HK-2 (cell line): ENCODE measurements at regions not wholly inside any gene's neighbourhood (a gene's known extent, or its start where the extent isn't known, plus 50 kb on each side); places are given as distances from the start of the nearest gene placed in this dataset.
"Not testable (repeated sequence)": the region's sequence is repeated elsewhere in the genome, so short reads cannot be mapped to it uniquely, and the experiment has no call there.

ENCODE experiments used
- DNase-seq: peaks from one replicate; pipeline ENCODE4 v3.0.0-alpha.2; 2018; ENCODE audit not compliant: unreplicated experiment

DNA sequence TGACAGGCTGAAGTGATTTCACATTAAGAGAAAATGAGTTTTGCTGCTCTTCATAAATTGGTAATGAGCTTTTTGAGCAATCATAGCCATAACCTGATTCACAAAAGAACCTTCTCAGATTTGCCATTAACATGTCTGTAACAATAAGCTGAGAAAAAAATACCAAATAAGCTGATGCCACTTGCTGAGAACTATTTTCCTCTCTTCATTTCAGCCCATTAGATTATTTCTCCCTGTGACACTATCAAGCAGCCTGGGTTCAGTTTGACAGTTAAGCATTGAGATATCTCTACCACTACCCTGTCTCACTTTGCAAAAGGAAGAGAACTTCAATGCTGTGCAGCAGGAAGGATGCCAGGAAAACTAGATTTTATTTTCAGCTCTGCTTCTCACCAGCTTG, 673.9 kb downstream of the TRIB2 start:
- no peak for DNase-seq

GRCh38 chr2:13401312-13401711, 684.6 kb downstream of the TRIB2 start:
- DNase-seq: no peak

DNA sequence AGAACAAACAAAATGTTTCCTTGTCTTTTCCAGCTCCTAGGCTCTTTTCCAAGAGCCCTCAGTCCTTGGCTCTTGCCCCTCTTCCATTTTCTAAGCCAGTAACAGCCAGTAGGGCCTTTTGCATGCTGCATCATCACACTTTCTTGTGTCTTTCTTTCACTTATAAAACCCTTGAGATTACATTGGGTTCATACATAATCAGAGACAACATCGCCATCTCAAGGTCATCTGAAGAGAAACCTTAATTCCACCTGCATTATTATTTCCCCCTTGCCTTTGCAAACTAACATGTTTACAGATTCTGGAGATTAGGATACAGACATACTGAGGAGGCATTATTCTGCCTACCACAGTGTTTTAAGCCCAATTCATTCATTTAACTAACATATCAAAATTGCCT, 697.3 kb downstream of the TRIB2 start:
- no peak for DNase-seq

GRCh38 chr2:13414897-13415296, 698.2 kb downstream of the TRIB2 start:
- no peak for DNase-seq

- DNase-seq: no peak
Measured at GRCh38 chr2:13433954-13434353, 717.2 kb downstream of the TRIB2 start.

DNA sequence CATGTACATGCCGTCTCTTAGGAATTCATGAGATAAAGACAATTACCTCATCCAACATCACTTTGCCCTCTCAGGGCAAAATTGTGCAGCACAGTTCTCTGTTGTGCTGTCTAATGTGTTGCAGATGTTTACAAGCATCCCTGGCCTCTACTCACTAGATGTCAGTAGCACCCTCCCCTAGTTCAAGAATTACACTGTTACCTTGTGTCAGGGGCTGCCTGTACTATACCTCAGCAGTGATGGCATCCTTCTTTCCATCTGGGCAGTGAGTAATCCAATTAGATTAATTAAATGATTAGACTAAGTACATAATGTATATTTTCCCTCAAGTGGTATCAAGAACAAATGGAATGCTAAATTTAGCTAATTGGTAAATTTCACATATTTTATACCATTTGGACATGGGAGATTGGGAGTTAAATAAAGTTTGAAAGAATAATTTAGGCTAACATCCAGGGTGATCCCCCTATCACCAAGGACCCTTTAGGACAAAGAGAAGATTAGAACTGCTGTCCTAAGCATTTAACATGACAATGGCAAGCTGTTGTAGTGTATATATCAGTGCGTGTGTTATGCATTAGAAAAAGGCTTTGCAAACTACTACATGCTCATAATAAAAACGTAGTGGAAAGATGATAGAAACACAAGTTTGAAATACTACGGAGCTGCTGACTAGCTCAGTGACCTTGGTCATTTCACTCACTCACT, 727.0 kb downstream of the TRIB2 start:
- not testable (repeated sequence) for DNase-seq

- no peak for DNase-seq
Measured at GRCh38 chr2:13462464-13462863, 745.7 kb downstream of the TRIB2 start.

GRCh38 chr2:13466076-13466475, 749.3 kb downstream of the TRIB2 start:
- no peak for DNase-seq

DNA sequence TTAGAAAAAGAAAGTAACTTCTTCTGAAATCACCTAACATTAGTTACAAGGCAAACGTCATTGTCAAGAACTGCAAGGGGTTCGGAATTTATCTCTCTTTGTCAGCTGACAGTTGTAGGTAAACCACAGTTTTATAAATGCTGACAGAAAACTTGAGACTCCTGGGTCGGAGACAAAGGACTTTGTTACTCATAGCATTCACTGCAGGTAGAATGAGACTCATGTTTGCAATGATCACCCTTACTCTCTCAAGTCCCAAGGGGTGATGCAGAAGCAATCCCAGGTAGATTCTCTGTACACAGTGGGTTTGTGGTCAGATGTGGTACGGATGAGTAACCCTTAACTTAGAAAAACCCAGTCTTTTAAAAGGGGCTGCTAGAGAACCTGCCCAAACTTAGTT, 757.8 kb downstream of the TRIB2 start:
- DNase-seq: no peak

DNA sequence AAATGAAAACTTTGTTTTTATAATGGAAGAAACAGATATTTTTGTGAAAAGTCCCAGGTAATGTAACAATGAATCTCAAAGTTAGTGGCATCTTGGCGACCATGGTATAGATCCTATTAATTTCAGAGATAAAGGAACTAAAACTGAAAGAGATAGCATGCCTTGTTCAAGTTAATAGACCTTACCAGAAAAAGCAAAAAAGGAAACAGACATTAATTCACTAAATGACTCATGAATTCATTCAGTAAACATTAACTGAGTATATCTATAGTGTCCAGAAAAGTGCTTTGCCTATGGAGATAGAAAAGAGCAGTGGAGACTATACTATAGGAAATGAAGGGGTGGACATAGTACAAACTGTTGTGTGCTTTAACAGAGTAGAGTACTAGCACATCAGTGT, 763.3 kb downstream of the TRIB2 start:
- no peak for DNase-seq

DNA sequence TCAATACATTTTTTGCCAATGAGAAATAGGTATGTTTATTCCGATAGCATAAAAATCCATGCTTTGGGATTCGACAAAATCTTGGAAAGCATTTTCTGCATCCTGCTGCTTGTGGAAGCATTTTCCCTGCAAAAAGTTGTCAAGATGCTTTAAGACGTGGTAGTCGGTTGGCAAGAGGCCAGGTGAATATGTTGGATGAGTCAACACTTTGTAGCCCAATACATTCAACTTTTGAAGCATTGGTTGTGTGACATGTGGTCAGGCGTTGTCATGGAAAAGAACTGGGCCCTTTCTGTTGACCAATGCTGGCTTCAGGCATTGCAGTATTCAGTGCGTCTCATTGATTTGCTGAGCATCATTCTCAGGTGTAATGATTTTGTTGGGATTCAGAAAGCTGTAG, 764.5 kb downstream of the TRIB2 start:
- DNase-seq: no peak

- no peak for DNase-seq
Measured at GRCh38 chr2:13485256-13485655, 768.5 kb downstream of the TRIB2 start.

DNA sequence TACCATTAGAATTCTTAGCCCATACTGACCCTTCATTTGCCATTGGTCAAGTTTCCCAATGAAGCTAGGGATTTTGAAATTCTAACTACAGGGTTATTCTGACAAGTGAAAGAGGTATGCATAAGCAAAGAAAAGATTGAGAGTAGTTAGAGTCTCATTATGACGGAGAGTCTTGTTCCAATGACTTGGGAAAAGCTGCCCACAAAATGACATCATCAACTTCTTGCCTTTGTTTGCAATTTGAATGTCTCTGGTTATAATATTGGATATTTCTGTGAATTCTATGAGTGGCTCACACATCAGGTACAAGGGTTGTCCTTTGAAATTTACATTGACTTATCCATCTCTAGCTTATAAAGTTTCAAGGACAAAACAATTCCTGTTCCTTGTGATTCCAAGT, 772.2 kb downstream of the TRIB2 start:
- no peak for DNase-seq

DNA sequence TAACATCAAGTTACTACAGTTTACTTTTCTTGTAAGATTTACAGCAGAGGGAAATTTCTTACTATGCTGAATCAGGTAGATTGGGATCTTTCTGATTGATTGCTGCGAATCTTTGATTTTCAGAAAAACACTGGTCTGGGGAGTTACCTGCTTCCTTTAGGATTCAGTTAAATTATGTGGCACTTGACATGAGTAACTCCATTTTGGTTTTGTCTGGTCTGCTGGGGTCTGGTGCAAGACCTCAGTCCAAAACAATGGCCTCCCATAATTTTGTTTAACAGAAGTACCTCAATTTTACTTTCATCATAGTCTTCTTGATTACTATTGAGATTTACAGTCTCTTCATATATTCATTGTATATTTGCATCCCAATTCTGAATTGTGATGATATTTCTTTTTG, 775.5 kb downstream of the TRIB2 start:
- DNase-seq: no peak

DNA sequence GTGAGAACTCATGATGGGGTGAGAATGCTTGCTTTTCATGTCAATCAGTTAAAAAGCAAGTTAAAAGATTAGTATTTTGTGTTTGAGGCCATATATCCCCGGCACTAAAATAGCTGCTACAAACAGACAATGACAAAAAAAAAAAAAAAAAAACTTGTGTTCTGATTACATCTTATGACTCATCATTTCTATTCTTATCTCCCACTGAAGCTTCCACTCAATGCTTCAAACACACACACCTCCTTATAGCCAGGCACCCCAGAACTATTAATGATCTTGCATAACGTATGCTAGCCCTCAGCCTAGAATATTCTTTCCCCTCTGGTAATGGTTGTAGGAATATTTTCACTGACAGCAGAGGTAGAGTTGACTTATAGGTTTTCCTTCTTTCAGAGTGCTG, 778.3 kb downstream of the TRIB2 start:
- no peak for DNase-seq

- DNase-seq: no peak
Measured at GRCh38 chr2:13504808-13505207, 788.1 kb downstream of the TRIB2 start.

DNA sequence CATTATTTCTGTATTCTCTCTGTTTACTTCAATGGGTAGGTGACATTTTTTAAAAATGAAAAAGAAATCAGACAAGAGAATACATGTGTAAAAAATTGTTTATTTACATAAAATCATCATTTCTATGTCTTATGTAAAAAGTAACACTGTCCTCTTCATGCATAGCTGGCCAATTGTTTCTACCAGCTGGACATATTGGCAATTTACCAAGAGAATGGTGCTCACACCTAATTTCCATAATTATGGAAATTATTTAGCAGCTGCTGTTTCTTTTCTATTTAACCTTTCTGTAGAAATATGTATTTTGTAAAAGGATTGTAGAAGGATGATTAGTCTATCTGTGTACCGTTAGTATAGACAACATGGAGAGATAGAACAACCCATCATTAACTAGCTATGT, 791.9 kb downstream of the TRIB2 start:
- no peak for DNase-seq

GRCh38 chr2:13515254-13515653, 798.5 kb downstream of the TRIB2 start:
- no peak for DNase-seq

DNA sequence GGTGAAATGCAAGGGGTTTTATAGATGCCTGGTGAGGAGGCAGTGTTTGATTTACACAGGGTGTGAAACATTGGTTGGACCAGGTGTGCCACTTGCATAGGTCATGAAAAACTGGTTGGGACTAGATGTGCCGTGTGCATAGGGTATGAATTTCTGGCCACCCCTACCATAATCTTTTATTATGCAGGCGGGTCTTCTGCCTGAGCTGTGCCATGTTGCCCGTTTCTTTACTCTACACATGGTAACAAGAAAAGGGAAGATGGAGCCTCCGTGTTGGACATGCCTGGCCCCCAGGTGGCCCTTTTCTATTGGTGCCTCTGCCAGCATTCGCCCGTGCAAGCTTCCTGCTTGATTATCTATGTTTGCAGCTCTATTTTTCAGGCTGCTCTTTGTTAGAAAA, 805.4 kb downstream of the TRIB2 start:
- no peak for DNase-seq

GRCh38 chr2:13522917-13523821, 806.4 kb downstream of the TRIB2 start:
- DNase-seq: no peak

DNA sequence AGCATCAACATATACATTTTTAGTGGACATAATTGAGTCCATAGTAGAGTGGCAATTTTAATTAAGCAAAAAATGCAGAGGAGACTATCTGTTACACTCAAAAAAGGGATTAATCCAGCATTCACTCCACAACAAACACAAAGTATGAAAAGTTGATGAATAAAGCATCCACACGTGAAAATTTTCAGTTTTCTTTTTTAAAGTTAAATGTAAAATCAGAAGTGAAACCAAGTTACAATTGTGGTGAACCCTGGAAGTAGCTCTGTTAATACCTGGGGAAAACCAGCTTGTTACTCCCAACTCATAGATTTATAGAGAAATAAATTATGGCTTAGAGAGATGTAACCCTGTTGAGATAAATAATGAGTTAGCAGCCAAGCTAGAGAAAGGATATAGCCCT, 807.8 kb downstream of the TRIB2 start:
- no peak for DNase-seq

DNA sequence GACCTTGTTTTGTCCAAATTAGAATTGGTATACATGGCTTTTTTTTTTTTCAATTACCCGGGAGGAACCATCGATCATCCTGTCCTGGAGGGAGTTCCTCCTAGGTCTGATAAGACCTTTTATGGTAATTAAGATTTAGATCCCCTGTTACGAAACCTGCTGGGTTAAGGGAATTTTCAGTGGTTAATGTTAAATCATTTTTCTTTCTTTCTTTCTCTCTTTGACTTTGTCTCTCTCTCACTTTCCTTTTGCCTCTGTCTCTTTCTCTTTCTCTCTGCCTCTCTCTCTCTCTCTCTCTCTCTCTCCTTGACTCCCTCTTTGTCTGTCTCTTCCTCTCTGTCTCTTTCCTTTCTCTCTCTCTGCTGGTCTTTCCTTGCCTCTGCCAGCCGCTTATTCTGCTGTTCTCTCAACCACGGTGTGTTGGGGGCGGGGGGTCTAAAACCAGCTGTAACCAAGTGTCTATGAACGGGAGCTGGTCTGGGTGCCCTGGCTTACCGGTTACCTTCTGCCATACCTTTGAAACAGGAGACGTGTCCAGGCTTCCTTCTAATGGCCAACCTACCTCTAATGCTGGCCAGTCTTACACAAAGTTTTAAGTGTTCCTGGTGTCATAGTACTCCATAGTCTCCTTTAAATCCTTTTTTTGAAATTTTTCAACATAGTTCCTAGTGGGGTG, 815.1 kb downstream of the TRIB2 start:
- not testable (repeated sequence) for DNase-seq
